DMS153 treated with DMSO at 0.1 percent for 48 hours (cell line): ENCODE measurements at regions not wholly inside any gene's neighbourhood (a gene's known extent, or its start where the extent isn't known, plus 50 kb on each side); places are given as distances from the start of the nearest gene placed in this dataset.
"Not testable (repeated sequence)": the region's sequence is repeated elsewhere in the genome, so short reads cannot be mapped to it uniquely, and the experiment has no call there.

Experiments used
- DNase-seq: peaks from one replicate; lab custom pipeline; 2025; ENCODE audit not compliant: unreplicated experiment; lab: John Stamatoyannopoulos, UW

- DNase-seq: no peak
These were observed 854.6 kb downstream of the TRIML1 start for GRCh38 chr4:188993871-188994270.

GRCh38 chr4:189001283-189001970 lies 862.2 kb downstream of the TRIML1 start:
- no peak for DNase-seq

- no peak for DNase-seq
These were observed 862.8 kb downstream of the TRIML1 start for GRCh38 chr4:189001971-189002450.

- DNase-seq: no peak
These were observed 863.2 kb downstream of the TRIML1 start for GRCh38 chr4:189002475-189002874.

GRCh38 chr4:189010452-189011217 lies 871.4 kb downstream of the TRIML1 start:
- DNase-seq: not testable (repeated sequence)

- DNase-seq: no peak
These were observed 882.6 kb downstream of the TRIML1 start for GRCh38 chr4:189021831-189022230.

GRCh38 chr4:189022440-189023035 lies 883.3 kb downstream of the TRIML1 start:
- DNase-seq: no peak

GRCh38 chr4:189029976-189030504 lies 890.8 kb downstream of the TRIML1 start:
- no peak for DNase-seq

GRCh38 chr4:189032606-189033338 lies 893.5 kb downstream of the TRIML1 start:
- no peak for DNase-seq

- no peak for DNase-seq
These were observed 894.6 kb downstream of the TRIML1 start for GRCh38 chr4:189033801-189034347.

- no peak for DNase-seq
These were observed 895.9 kb downstream of the TRIML1 start for GRCh38 chr4:189035091-189035490.

- DNase-seq: no peak
These were observed 896.4 kb downstream of the TRIML1 start for GRCh38 chr4:189035654-189036053.

GRCh38 chr4:189036906-189037305 lies 897.7 kb downstream of the TRIML1 start:
- DNase-seq: no peak

GRCh38 chr4:189046642-189047041 lies 894.0 kb upstream of the FRG1 start:
- DNase-seq: no peak

- no peak for DNase-seq
These were observed 892.6 kb upstream of the FRG1 start for GRCh38 chr4:189048119-189048518.

GRCh38 chr4:189049682-189050081 lies 891.0 kb upstream of the FRG1 start:
- DNase-seq: no peak

GRCh38 chr4:189050643-189051042 lies 890.0 kb upstream of the FRG1 start:
- DNase-seq: no peak

GRCh38 chr4:189053621-189054020 lies 887.1 kb upstream of the FRG1 start:
- no peak for DNase-seq

- DNase-seq: no peak
These were observed 880.6 kb upstream of the FRG1 start for GRCh38 chr4:189060104-189060503.

GRCh38 chr4:189062047-189062820 lies 878.4 kb upstream of the FRG1 start:
- DNase-seq: no peak
